Endodermal cell (in vitro differentiated cells): ENCODE measurements at regions not wholly inside any gene's neighbourhood (a gene's known extent, or its start where the extent isn't known, plus 50 kb on each side); places are given as distances from the start of the nearest gene placed in this dataset.

Experiments
- DNase-seq: peaks from one replicate; pipeline ENCODE4 v3.0.0-alpha.2; 2017
- H3K27ac ChIP-seq: 2 replicates; pipeline ENCODE4 v1.5.1; 2013; ENCODE audit warnings: mild to moderate bottlenecking, low read depth, low read length, moderate library complexity
- H3K27me3 ChIP-seq: 2 replicates; pipeline ENCODE4 v1.6.1; 2013; ENCODE audit warnings: mild to moderate bottlenecking, low read length, moderate library complexity; ENCODE audit not compliant: insufficient read depth, control insufficient read depth, poor library complexity, severe bottlenecking
- H3K36me3 ChIP-seq: 2 replicates; pipeline ENCODE4 v1.7.0; 2013; ENCODE audit warnings: mild to moderate bottlenecking, low read length, moderate library complexity; ENCODE audit not compliant: control insufficient read depth, insufficient read depth
- H3K4me1 ChIP-seq: one replicate; pipeline ENCODE4 v1.7.0; 2013; ENCODE audit warnings: low read length; ENCODE audit not compliant: control insufficient read depth, insufficient read depth
- H3K4me3 ChIP-seq: 2 replicates; pipeline ENCODE4 v1.5.1; 2013; ENCODE audit warnings: mild to moderate bottlenecking, low read length, moderate library complexity
- H3K9ac ChIP-seq: 2 replicates; pipeline ENCODE4 v1.6.1; 2013; ENCODE audit warnings: mild to moderate bottlenecking, low read length, moderate library complexity; ENCODE audit not compliant: poor library complexity, severe bottlenecking; ENCODE audit errors: extremely low read depth
- H3K9me3 ChIP-seq: 2 replicates; pipeline ENCODE4 v1.6.1; 2013; ENCODE audit warnings: mild to moderate bottlenecking, low read length, moderate library complexity; ENCODE audit not compliant: control insufficient read depth
- H3K27ac Mint-ChIP-seq: 2 replicates; pipeline ENCODE4 v1.8.0; 2020; ENCODE audit warnings: mixed read lengths
- H3K27me3 Mint-ChIP-seq: 2 replicates; pipeline ENCODE4 v1.8.0; 2021; ENCODE audit warnings: mild to moderate bottlenecking, mixed read lengths; ENCODE audit not compliant: insufficient read depth
- H3K36me3 Mint-ChIP-seq: 2 replicates; pipeline ENCODE4 v1.8.0; 2020; ENCODE audit warnings: low read depth, mixed read lengths
- H3K4me1 Mint-ChIP-seq: 2 replicates; pipeline ENCODE4 v1.8.0; 2020; ENCODE audit warnings: mixed read lengths
- H3K4me3 Mint-ChIP-seq: 2 replicates; pipeline ENCODE4 v1.8.0; 2020; ENCODE audit warnings: mild to moderate bottlenecking, moderate library complexity, mixed read lengths
- H3K9me3 Mint-ChIP-seq: 2 replicates; pipeline ENCODE4 v1.8.0; 2020; ENCODE audit warnings: mild to moderate bottlenecking, mixed read lengths
- WGBS, 2 experiments: methylation state at CpG; one replicate each; pipeline versions ENCODE4 v1.1.5 to v1.1.7; 2013; ENCODE audit warnings: missing lambda C conversion rate in 2 of 2, mixed read lengths in 1 of 2; ENCODE audit not compliant: insufficient coverage in 1 of 2, insufficient read length in 1 of 2; 5-methylcytosine and 5-hydroxymethylcytosine counted together
- TF ChIP-seq, protein P1 (sequence below): fragments of 200-600 bp; sonication (generic); conservative IDR thresholded peaks from 2 replicates; pipeline ENCODE4 v1.5.0; 2021; ENCODE audit warnings: antibody characterized with exemption, mild to moderate bottlenecking

GRCh38 chr18:78697446-78697845, 282.2 kb upstream of the SALL3 start:
- no peak for DNase-seq
- no peak overlapping the region for H3K4me3 Mint-ChIP-seq
- Histone ChIP-seq H3K9me3 (no peaks in the 10 kb centered on the region), H3K27me3 (no peaks in the 10 kb centered on the region), H3K36me3 (no peaks in the 10 kb centered on the region), H3K4me3 (no peak overlapping the region), H3K27ac (no peak overlapping the region), H3K9ac (no peak overlapping the region), H3K4me1 (no peaks in the 10 kb centered on the region)
- H3K9me3 Mint-ChIP-seq = no peaks in the 10 kb centered on the region
- H3K27ac Mint-ChIP-seq = no peak overlapping the region
- peaks cover 7% of the 10 kb centered on the region for H3K4me1 Mint-ChIP-seq
- no peaks in the 10 kb centered on the region for H3K27me3 Mint-ChIP-seq
- WGBS, 2 experiments = 93 to 96% methylated on average over 10 of the region's 10 CpGs
- H3K36me3 Mint-ChIP-seq = no peaks in the 10 kb centered on the region
- TF ChIP-seq, protein P1, sequence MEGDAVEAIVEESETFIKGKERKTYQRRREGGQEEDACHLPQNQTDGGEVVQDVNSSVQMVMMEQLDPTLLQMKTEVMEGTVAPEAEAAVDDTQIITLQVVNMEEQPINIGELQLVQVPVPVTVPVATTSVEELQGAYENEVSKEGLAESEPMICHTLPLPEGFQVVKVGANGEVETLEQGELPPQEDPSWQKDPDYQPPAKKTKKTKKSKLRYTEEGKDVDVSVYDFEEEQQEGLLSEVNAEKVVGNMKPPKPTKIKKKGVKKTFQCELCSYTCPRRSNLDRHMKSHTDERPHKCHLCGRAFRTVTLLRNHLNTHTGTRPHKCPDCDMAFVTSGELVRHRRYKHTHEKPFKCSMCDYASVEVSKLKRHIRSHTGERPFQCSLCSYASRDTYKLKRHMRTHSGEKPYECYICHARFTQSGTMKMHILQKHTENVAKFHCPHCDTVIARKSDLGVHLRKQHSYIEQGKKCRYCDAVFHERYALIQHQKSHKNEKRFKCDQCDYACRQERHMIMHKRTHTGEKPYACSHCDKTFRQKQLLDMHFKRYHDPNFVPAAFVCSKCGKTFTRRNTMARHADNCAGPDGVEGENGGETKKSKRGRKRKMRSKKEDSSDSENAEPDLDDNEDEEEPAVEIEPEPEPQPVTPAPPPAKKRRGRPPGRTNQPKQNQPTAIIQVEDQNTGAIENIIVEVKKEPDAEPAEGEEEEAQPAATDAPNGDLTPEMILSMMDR = no peak

GRCh38 chr18:78698914-78699313, 280.7 kb upstream of the SALL3 start:
- Mint-ChIP-seq H3K36me3 (no peaks in the 10 kb centered on the region), H3K27ac (no peak overlapping the region), H3K4me3 (no peak overlapping the region), H3K9me3 (no peaks in the 10 kb centered on the region), H3K4me1 (peaks cover 8% of the 10 kb centered on the region), H3K27me3 (no peaks in the 10 kb centered on the region)
- no peak for DNase-seq
- Histone ChIP-seq H3K4me3 (no peak overlapping the region), H3K27me3 (no peaks in the 10 kb centered on the region), H3K36me3 (no peaks in the 10 kb centered on the region), H3K9ac (no peak overlapping the region), H3K9me3 (no peaks in the 10 kb centered on the region), H3K27ac (no peak overlapping the region), H3K4me1 (no peaks in the 10 kb centered on the region)
- 94 to 100% methylated on average over 5 of the region's 5 CpGs for WGBS, 2 experiments
- TF ChIP-seq, protein P1 = no peak

DNA sequence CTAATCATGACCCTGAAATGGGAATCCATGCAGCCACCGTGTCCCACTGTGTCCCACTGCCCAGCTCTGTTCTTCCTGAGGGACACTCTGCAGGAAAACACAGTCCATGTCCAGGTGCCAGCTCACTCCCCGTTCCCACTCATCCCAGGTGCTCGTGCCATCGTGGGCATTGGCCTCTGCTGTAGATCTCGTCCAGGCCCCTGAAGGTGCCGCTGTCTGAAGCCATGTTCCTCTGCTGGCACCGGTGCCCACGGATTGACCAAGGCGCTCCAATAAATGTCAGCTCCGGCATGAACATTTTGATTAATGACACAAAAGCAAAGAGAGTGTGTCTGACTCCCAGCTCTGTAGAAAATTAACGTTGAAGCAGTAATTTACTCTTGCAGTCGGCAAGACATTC, 280.1 kb upstream of the SALL3 start:
- Mint-ChIP-seq H3K4me1 (peaks cover 8% of the 10 kb centered on the region), H3K9me3 (no peaks in the 10 kb centered on the region), H3K27ac (no peak overlapping the region), H3K4me3 (no peak overlapping the region), H3K36me3 (no peaks in the 10 kb centered on the region), H3K27me3 (no peaks in the 10 kb centered on the region)
- Histone ChIP-seq H3K4me1 (no peaks in the 10 kb centered on the region), H3K9me3 (no peaks in the 10 kb centered on the region), H3K4me3 (no peak overlapping the region), H3K36me3 (no peaks in the 10 kb centered on the region), H3K27me3 (no peaks in the 10 kb centered on the region), H3K9ac (no peak overlapping the region), H3K27ac (no peak overlapping the region)
- WGBS, 2 experiments = 96 to 99% methylated on average over 8 to 12 of the region's 12 CpGs
- TF ChIP-seq, protein P1 = no peak
- DNase-seq = no peak
